HG02943 (cell line): ENCODE measurements at regions not wholly inside any gene's neighbourhood (a gene's known extent, or its start where the extent isn't known, plus 50 kb on each side); places are given as distances from the start of the nearest gene placed in this dataset.
"Not testable (repeated sequence)": the region's sequence is repeated elsewhere in the genome, so short reads cannot be mapped to it uniquely, and the experiment has no call there.

Experiments used
- ATAC-seq: cut with Tn5 transposase; IDR thresholded peaks from one replicate; pipeline ENCODE4 v1.9.1; 2021; ENCODE audit warnings: mild to moderate bottlenecking, low read depth, moderate library complexity; ENCODE audit not compliant: unreplicated experiment

DNA sequence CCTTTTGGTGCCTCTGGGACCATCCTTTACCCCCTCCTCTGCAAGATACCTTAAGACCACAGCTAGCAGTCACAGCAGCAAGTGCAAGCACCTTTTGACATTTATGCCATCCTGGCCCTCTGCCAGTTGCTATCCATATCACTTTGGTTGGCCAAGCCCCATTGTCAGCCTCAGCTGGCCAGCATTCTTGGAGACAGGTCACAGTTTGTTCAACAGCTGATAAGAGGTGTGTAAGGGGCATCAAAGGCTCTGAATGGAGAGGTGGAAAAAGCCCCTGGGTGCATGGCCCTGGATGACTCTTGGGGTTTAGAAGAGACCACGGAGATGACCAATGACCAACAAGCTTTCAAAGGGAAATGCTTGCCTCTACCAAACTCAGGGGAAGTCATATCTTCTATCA, 133.6 kb upstream of the MAMLD1 start:
- no peak for ATAC-seq

DNA sequence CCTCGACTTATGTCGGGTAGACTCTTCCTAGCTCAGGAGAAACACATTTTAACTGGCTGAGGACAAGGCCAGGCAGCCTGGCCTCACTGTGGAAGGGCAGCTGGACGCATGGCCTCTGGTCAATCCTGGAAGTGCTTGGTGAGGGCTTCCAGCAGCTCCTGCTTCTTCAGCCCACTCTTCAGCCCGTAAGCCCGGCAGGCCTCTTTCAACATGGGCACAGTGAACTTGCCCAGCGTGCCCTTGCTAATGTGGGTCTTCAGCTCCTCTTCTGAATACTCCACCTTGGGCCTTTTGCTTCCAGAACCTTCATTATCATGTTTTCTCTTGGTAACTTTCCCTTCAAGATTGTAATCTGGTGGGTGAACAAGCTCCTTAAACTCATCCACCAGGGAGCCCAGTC, 132.2 kb upstream of the MAMLD1 start:
- not testable (repeated sequence) for ATAC-seq

DNA sequence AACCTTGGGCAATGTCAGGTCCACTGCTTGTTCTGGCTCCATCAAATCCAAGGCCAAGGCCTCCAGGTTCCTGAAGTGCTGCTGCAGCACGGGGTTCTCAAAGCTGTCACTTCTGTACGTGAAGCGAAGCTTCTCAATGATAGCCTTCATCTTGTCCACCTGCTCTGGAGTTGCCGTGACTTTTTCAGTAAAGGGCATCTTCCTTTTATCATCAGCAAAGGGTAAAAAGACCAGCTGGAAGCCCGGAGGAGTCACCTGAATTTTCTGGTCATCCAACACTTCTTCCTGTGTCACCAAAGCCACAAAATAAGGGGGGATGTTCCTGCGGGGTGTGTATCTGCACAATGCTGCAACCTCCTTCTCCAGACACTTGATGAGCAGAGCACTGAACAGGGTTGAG, 131.7 kb upstream of the MAMLD1 start:
- not testable (repeated sequence) for ATAC-seq

DNA sequence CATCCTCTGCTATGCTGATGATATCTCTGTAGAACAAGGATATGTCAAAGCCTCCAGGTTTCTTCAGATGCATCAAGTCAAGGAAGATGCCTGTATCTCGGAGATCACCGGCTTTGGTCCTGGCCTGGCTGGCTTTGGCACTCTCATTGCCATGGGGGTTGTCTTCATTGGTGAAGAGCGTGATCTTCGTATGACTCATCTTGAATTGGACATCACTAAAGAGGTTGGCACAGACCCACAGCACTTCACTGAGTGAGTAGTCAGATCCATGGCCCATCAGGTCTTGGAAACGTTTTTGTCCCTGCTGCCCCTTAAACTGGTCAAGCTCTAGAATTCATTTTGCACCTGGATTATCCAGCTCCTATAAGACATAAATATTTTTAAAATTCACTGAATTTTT, 130.9 kb upstream of the MAMLD1 start:
- ATAC-seq = not testable (repeated sequence)

DNA sequence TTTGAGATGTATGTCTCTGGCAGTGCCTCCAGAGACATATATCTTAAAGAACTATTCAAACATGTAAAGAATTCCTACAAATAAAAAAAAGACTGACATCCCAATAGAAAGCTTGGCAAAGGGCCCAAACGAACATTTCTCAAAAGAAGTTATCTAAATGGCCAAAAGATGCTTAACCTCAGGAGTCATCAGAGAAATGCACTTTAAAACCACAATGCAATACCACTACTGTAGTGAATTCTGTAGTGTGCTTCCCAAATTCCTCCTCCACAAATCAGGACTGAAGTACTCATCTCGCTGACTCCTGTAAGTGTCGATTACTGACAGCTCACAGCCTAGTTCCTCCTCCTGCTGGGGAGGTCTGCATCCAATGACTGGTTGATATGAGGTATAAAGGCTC, 129.0 kb upstream of the MAMLD1 start:
- no peak for ATAC-seq

DNA sequence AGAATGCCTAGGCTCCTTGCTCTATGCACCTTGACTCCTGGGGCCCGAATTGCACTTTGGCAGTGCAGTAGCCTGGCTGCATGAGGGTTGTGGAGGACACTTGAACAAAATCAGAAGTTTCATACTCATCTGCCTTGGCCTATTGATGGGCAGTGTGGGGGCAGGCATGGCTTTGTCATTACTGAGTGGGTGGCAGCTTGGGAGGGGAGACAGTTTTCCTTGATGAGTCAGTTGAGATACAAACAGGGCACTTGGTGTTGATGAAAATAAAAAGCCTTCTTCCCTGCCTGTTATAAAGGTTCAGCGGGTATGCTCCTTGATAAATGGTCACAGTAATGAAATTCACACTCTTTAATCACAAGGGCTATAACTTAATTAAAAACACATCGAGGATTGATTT, 126.8 kb upstream of the MAMLD1 start:
- no peak for ATAC-seq

DNA sequence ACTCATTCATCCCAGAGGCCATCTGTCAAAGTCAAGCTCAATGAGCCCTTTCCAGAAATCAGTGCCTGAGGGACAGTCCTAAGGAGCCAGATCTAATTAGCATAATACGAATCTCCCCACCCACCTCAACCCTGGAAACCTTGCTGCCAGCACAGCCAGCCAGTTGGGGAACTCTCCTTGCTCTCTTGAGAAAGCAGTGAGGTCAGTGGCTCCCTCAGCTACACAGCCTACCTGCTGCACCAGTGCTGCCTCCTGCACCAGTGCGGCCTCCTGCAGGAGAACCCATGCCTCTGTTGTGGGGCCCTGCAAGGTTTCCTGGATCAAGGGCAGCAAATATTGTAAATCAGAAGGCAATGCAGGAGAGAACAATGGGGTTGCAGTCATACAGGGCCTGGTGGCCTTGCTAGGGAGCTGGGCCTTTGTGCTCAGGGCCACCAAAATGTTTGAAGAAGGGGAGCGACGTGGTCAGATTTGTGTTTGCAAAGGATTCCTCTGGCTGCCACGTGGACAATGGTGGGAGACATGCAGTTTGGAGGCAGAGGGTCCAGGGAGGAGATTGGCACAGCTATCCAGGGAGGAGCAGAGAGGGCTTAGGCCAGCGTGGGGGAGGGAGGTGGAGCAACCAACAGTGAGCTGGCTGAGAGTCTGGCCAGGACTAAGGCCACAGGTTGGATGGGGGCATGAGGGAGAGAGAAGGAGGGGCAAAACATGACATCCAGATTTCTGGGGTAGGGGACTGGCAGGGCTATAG, 124.3 kb upstream of the MAMLD1 start:
- ATAC-seq = no peak

DNA sequence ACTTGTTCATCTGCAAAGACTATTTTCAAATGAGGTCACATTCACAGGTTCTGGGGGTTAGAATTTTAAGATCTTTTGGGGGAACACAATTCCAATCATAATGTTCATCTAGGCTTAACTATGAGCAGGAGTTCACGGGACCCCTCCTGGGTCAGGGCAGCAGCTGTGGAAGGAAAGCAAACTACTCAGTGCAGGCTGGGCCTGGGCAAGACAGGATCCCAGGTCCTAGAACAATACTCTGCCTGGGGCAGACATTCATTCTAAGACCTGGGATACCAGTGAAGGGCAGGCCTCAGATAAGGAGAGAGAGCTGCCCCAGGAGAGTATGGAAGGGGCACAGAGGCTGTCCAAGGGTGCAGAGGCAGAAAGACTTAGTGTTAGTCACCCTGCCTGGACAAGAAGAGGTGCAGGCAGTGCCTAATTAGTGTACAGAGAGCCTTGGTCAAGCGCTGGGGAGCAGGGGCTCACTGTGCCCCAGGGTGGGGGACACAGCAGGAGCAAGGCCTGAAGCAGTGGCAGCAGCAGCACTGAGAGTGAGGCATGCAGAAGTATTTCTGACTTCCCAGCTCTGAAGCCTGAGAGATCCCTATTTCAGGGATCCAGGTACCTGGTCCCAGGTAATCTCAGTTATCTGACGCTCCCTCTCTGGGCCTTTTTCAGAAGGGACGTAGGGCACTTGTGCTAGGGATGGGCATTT, 123.0 kb upstream of the MAMLD1 start:
- ATAC-seq = no peak

DNA sequence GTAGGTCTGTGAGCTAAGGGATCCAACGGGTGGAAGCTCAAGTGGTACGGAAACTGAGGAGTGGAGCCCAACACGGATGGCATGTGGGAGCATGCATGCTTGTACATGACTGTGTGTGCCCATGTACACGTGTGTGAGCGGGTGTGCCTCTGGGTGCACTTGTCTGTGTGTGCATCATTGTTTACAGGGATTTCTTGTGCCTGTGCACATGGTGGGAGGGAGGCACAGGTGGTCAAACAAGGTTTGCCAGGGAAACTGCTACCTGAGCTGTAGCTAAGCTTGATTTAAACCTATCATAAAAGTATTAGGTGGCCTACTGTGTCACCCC, 122.5 kb upstream of the MAMLD1 start:
- ATAC-seq = no peak

DNA sequence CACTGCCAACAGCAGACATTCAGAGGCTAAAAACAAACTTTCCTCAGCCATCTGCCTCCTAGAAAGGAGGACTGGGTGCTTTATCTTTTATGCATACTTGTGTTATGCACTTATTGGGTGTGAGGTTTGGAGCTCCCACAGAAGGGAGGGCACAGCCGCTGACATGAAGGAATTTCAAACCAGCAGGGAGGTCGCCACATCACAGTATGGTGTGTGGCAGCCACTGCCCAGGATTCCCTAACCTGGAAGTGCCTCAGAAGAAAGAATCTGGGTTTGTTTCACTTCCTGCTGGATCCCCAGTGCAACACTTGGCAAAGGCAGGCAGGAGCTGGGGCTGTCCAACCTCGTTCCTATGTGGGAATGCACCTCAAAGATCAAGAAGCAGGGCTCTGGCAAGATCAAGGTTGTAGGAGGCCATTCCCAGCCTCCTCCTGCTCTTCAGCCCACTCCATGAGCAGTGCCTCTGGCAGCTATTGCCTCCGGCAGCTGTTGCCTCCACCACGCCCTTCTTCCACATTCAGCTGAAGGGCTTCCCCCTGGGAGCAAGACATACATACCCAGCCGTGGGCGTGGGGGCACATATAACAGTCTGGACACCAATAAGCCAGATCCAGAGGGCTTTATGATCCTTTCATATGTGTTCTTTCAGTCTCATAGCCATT, 109.0 kb upstream of the MAMLD1 start:
- ATAC-seq = no peak

DNA sequence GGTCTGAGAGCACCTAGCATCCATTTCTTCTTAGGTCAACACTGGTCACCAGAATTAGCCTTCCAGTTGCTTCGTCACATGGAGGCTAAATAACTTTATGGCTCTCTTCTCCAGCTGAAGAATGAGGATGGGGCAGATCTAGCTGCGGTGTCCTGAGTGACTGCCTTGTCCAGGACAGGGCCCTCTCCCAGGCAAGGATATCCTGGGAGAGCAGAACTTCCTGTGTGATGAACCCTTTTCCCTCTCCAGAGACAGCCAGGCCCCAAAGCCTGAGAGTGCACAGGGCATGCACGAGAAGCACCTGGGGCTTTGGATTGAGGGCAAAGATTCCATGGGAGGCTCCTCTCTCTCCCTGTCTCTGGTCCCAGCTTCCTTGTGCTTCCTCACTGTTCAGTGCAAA, 108.2 kb upstream of the MAMLD1 start:
- no peak for ATAC-seq

DNA sequence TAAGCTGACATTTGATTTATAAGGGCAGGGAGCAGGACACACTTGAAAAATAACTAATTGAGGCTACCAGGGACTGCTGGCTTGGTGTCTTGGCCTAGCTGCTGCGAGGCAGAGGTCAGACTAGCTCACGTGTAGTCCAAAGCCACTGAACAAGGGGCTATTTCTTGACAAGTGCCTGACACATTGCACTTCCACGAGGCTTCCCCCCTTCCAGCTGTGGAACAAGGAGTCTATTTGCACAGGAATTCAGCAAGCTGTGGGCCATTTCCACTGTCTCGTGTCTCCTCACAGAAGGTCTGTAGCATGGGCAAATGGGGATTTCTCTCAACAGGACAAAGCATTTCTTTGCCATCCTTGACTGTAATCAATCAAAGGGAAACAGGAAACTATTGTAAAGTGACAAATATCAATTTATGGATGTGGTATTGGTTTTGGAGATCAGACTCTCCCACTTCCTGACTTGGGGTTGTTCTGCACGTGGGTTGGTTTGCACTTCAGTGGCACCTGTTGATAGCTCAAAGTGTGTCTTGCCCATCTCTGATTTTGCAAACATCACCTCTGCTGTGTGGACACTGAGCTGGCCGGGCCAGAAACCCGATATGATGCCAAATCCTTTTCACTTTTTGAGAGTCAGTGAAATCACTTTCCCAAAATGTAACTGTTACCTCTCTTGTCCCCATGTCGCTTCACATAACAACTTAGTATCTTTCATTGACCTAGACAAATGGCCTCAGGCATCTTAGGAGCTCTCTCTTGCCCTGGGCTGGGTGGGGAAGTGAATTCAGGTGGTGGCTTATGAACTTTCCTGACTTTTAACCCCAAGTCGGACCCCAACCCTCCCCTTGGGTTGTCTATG, 107.4 kb upstream of the MAMLD1 start:
- ATAC-seq = no peak

DNA sequence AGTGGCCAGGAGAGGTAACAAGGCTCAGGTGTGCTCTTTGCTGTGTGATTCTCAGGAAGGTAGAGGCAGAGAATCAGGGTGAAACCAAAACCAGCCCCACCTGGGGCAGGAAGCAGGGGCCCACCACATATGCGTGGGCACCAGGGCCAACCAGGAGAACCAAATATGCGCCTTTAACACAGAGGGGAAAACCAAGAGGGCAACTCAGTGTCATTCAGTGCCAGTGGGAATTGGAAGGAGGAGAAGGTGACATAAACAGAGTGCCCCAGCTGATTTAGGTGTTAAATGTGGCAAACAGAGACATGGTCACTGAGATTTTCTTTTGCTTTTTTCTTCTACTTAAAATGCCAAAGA, 106.8 kb upstream of the MAMLD1 start:
- no peak for ATAC-seq

DNA sequence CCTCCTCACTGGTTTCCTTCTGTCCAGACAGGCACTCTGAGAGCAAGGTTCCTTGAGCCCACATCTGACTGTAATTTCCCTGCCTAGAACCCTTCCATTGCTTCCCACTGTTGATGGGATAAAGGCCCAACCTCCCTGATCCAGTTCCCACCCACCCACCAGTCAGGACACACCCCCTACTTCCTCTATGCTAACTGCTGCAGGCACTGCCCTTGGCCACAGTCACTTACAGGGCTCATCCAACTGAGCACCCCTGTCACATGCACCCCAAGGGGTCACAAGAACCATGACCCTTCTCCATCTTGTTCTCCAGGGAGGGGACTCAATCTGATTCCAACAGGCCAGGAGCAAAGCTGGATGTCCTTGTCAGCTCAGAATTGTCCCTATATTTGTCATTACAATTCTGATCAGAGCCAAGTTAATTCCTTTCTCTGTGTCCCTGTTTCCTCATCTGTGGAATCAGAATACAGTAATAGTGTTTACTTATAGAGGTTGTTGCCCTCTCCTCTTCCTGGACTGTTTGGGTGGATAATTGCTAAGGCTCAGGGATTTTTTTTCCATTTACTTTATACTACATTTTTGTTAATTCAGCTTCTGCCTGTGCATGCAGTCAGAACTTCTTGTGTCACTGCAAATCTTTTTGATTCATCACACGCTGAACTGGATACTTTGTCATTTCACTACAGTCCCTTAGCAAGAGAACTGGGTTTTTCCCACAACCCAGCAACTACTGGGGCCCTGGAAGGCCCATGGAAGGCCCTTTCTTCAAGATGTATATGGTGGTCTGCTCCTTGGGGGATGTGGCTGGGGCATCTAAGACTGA, 105.6 kb upstream of the MAMLD1 start:
- no peak for ATAC-seq

DNA sequence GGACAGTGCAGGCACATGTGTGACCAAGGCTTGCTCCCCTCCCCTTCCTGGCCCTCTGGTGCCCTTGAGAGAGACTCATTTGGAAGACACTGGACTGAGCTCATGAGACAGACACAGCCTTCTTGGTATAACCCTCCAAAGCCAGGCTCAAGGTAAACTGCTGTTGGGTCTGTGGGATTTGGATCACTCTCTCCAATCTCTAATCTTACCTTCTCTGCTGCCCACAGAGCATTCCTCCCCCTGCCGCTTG, 105.0 kb upstream of the MAMLD1 start:
- ATAC-seq = no peak

DNA sequence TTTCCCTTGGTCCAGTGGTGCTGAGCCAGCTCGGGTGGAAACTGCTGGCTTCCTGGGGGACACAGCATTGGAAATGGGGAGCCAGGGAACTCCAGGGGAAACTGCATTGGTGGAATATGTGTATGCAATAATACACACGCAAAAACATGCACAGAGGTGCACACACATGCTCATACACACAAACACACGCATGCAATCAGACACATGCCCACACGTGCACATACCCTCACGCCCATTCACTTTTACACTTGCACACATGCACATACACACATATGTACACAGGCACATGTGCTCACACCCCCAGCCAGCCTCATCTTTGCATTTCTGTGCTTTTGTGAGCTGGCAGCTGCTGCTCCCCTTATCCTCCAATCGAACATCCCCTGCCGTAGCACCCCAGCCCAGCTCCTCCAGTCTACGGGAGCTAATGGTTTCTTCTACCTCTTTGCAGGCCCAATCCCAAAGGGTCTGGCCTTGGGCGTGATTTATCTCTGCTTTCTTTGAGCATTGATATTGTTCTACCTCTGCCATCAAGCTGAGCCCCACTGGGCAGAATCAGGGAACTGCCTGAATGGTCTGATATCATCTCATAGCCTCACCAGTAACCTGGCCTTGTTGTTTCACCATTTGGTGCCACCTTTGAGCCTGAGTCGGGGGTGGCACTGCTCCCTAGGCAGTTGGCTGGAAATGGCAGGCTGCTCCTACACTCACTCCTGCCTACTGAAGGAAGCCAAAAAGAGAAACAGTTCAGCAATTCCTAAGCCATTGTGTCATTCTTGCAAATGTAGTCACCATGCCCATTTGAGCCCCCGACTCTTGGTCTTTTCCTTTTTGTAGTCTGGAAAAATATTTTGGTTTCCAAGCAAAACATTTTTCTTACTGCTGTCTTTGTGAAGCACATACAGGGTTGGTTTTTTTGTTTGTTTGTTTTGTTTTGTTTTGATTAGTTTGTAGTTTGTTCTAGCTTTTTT, 104.4 kb upstream of the MAMLD1 start:
- ATAC-seq = no peak

DNA sequence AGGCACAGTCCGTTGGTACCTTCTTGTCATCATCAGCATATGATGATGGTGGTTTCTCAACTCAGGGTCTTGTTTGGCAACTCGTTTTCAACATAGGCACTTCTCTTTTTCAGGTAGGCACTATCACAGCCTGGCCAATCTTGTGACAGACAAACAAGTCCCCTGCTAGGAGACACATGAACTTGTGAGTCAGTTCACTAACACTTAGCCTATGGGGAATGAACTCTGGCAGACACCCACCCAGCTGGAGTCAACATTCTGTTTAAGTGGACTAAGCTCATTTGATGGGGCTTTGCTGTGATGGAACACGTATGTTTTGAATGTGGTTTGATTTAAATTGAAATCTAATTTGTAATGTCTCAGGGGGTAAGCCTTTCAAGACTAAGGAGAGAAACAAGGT, 100.7 kb upstream of the MAMLD1 start:
- no peak for ATAC-seq

DNA sequence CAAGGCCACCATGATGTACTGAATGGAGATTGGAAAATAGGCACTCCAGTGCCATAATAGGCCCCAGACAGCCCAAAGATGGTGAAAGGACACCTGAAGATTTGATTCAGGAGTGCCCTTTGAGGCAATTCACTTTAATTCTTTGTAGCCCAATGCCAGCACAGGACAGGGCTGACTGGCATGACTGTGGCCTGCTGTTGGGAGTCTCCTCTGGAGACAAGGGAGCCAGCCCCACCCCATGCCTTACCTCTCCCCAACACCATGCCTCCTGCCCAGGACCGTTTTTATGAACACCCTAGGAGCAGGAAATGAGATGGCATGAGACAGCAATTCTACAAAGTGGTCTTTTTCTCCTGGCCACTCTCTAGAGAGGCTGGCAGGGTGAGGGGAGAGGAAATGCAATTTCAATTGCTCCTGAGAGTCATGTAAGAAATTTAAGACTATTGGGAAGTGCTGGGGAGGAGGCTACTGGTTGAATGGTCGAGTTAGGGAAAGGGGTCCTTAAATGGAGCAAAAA, 94.2 kb upstream of the MAMLD1 start:
- ATAC-seq = no peak

DNA sequence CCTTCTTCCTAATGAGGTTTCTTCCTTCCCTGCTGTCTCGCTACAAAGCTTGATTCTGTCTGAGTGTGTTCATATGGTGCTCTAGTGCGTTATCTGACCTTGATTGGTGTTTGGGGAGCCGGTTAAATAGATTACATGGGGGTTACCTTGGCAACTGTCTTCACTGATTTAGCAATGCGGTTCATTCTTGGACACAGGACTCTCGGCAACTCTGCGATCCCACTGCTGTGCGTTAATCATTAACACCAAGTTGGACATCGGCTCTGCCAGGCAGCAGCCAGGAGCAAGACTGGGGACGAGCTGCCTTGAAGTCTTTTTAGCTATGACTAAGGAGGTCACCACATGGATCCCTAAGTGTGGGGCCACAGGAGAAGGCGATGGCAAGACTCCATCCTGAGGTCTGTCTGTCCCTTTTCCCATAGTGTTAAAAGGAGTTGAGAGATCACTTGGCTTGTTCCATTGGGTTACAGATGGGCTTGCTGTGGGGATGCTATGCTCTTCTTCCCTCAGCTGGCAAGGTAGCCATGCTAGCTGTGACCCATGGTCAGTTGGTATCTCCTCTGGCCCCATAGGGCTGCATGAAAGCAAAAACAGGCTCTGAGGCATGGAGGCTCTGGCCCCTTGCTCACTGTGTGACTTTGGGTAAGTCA, 93.4 kb upstream of the MAMLD1 start:
- no peak for ATAC-seq
